Activated CD4-positive, alpha-beta T cell treated with anti-CD3 and anti-CD28 coated beads, Interleukin-2, amount 10 ng/mL, durations not matched to agents 24 days and 14 days (primary cell): ENCODE measurements at regions not wholly inside any gene's neighbourhood (a gene's known extent, or its start where the extent isn't known, plus 50 kb on each side); places are given as distances from the start of the nearest gene placed in this dataset.
A peak's percentile ranks its signal among the peaks of the same experiment; 100 is the strongest.

Source experiments
- DNase-seq: peaks from one replicate; pipeline ENCODE4 v3.0.0; 2022
- H3K27ac Mint-ChIP-seq: one replicate; pipeline ENCODE4 v1.8.0; 2022; ENCODE audit warnings: mild to moderate bottlenecking, mixed read lengths
- H3K27me3 Mint-ChIP-seq: one replicate; pipeline ENCODE4 v1.8.0; 2022; ENCODE audit warnings: mixed read lengths
- H3K36me3 Mint-ChIP-seq: one replicate; pipeline ENCODE4 v1.8.0; 2022; ENCODE audit warnings: low read depth, mild to moderate bottlenecking, mixed read lengths
- H3K4me1 Mint-ChIP-seq: one replicate; pipeline ENCODE4 v1.8.0; 2021; ENCODE audit warnings: mixed read lengths
- H3K4me3 Mint-ChIP-seq: one replicate; pipeline ENCODE4 v1.8.0; 2022; ENCODE audit warnings: mild to moderate bottlenecking, moderate library complexity, mixed read lengths
- H3K9me3 Mint-ChIP-seq: one replicate; pipeline ENCODE4 v1.8.0; 2021; ENCODE audit warnings: mixed read lengths
- intact Hi-C: fragments of 100-400 bp; cut with micrococcal nuclease; formaldehyde crosslinking; loops from one replicate; pipeline ENCODE4 v1.15.1; 2023

DNA sequence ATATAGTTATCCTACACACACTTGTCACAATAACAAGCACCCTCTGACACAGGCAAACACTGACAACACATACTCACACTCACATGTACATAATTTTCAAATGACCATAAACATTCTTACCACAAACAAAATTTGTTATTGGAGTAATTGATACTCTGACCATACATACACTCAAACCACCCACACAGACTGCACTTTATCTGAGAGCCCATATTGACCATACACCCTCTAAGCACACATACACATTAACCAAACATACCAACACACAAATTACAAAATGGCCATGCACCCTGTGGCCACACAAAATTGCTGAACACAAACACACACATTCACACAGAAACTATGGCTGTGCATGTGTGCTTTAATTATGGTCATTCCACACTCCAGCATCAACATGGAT, 79.1 kb upstream of the FAM120A start:
- intact Hi-C loops: no loop called here
- Mint-ChIP-seq H3K36me3 (no peaks in the 10 kb centered on the region), H3K4me1 (no peaks in the 10 kb centered on the region), H3K4me3 (no peak overlapping the region), H3K27me3 (peaks cover 40% of the 10 kb centered on the region), H3K9me3 (peaks cover 10% of the 10 kb centered on the region), H3K27ac (no peak overlapping the region)
- no peak for DNase-seq

DNA sequence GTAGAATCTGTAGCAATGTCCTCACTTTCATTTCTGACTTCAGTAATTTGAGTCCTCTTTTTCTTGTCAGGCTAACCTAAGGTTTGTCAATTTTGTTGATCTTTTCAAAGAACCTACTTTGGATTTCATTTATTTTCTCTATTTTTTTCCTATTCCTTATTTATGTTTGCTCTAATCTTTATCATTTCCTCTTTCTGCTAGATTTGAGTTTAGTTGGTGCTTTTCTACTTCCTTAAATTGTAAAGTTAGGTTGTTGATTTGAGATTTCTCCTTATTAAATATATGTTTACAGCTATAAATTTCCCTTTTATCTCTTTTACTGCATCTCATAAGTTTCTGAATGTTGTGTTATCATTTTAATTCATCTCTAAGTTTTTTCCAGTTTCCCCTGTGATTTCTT, 75.1 kb upstream of the FAM120A start:
- no peaks in the 10 kb centered on the region for H3K36me3 Mint-ChIP-seq
- intact Hi-C loops: no loop called here
- H3K4me3 Mint-ChIP-seq: no peak overlapping the region
- H3K27ac Mint-ChIP-seq: no peak overlapping the region
- DNase-seq: no peak
- H3K4me1 Mint-ChIP-seq: no peaks in the 10 kb centered on the region
- no peaks in the 10 kb centered on the region for H3K9me3 Mint-ChIP-seq
- peaks cover 34% of the 10 kb centered on the region for H3K27me3 Mint-ChIP-seq

DNA sequence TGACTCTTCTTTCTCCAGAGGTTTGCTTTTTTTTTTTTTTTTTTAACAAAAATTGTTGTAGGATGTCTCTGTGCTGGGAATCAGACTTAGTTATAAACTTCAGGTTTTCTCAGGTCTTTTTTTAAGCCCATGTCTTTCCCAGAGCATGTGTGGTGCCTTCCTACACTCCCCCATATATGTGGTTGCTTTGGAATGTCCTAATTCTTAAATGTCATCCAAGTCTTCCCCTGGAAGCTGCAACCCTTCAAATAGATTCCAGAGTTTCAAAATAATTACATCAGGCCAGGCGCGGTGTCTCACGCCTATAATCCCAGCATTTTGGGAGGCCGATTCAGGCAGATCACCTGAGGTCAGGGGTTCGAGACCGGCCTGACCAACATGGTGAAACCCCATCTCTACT, 73.2 kb upstream of the FAM120A start:
- Mint-ChIP-seq H3K9me3 (no peaks in the 10 kb centered on the region), H3K36me3 (no peaks in the 10 kb centered on the region), H3K27me3 (peaks cover 38% of the 10 kb centered on the region), H3K27ac (no peak overlapping the region), H3K4me1 (no peaks in the 10 kb centered on the region), H3K4me3 (no peak overlapping the region)
- DNase-seq: no peak
- intact Hi-C loops: no loop called here

DNA sequence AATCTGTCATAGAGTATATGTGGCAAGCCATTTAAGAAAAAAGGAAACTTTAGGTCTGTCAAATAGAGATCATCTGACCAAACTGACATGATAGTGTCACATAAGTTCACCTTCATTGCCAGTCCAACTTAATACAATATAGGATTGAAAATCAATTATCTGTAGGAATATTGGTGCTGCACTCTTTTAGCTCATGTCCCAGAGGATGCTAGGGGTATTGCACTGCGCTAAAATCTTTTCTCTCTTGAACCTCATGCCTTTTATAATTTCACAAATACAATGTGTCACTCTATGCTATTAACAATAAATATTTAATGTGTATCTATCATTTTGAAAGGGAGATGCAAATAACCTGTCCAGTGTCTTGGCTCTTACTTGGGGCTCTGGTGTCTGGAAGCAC, 72.4 kb upstream of the FAM120A start:
- DNase-seq: no peak
- Mint-ChIP-seq H3K9me3 (no peaks in the 10 kb centered on the region), H3K27me3 (peaks cover 33% of the 10 kb centered on the region), H3K27ac (no peak overlapping the region), H3K4me1 (no peaks in the 10 kb centered on the region), H3K36me3 (no peaks in the 10 kb centered on the region), H3K4me3 (no peak overlapping the region)
- intact Hi-C loops: no loop called here

DNA sequence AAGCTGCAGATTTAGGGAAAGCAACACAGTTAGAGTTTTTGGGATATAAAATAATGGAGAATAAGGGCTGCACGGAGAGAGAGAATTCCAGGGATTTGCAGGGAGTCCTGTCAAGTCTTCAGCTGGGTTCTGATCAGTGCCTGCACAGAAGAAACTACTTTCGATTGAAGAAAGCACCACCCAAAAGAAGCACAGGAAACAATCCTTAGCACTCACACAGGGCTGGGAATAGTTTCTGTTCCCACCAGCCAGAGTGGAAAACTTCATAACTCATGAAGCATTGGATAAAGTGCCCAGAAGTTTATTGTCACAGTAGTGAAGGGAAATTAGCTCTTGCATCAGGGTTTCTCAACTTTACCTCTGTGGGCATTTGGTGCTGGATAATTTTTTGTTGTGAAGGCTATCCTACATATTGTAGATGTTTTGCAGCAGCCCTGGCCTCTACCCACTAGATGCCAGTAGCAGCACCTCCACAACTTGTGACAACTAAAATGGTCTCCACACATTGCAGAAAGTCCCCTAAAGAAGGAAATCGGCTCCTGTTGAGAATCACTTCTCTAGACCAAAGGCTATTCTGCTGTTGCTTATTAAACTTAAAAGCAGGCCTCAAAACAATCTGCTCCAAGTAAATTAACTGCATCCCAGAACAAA, 71.0 kb upstream of the FAM120A start:
- Mint-ChIP-seq H3K9me3 (no peaks in the 10 kb centered on the region), H3K4me3 (no peak overlapping the region)

DNA sequence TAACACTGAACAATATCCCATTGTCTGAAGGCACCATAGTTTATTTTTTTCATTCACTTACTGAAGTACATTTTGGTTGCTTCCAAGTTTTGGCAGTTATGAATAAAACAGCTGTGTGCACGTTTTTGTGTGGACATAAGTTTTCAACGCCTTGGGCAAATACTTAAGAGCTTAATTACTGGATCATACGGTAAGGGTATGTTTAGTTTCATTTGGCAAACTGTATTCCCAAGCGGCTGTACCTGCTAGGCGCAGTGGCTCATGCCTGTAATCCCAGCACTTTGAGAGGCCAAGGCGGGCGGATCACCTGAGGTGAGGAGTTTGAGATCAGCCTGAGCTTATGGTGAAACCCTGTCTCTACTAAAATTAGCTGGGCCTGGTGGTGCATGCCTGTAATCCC, 63.7 kb upstream of the FAM120A start:
- intact Hi-C loops: no loop called here
- H3K27ac Mint-ChIP-seq: no peak overlapping the region
- no peak overlapping the region for H3K4me3 Mint-ChIP-seq
- no peaks in the 10 kb centered on the region for H3K4me1 Mint-ChIP-seq
- no peaks in the 10 kb centered on the region for H3K9me3 Mint-ChIP-seq
- H3K36me3 Mint-ChIP-seq: no peaks in the 10 kb centered on the region
- DNase-seq: no peak
- peaks cover 14% of the 10 kb centered on the region for H3K27me3 Mint-ChIP-seq

More for the DNA sequence above, 71.0 kb upstream of the FAM120A start:
- intact Hi-C loops: no loop called here
- Mint-ChIP-seq H3K27ac (no peak overlapping the region), H3K27me3 (peaks cover 36% of the 10 kb centered on the region), H3K4me1 (no peaks in the 10 kb centered on the region), H3K36me3 (no peaks in the 10 kb centered on the region)
- peak; percentile 24 for DNase-seq

DNA sequence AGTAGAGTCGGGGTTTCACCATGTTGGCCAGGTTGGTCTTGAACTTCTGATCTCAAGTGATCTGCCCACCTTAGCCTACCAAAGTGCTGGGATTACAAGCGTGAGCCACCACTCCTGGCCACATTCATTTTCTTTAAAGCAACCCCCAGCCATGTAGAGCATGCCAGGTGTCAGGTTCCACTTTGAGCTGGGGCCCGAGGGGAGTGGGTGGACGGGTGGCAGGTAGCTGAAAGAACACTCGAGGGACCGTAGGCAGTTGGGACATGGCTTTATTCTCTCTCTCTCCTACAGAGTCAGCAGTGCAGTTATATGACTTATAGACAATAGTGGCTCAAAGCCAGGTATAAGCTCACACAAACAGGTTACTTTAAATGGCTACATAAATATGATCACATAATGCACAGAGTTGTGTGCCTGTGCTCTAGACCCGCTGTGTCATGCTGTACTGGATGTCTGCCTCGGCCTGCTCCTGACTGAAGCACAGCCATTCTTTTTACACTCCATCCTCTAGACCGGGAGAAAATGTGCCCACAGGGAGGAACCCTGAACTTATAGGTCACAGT, 60.5 kb upstream of the FAM120A start:
- Mint-ChIP-seq H3K36me3 (no peaks in the 10 kb centered on the region), H3K4me3 (no peak overlapping the region), H3K9me3 (no peaks in the 10 kb centered on the region), H3K27ac (no peak overlapping the region), H3K27me3 (peaks cover 10% of the 10 kb centered on the region), H3K4me1 (no peaks in the 10 kb centered on the region)
- no peak for DNase-seq
- intact Hi-C loops: no loop called here

DNA sequence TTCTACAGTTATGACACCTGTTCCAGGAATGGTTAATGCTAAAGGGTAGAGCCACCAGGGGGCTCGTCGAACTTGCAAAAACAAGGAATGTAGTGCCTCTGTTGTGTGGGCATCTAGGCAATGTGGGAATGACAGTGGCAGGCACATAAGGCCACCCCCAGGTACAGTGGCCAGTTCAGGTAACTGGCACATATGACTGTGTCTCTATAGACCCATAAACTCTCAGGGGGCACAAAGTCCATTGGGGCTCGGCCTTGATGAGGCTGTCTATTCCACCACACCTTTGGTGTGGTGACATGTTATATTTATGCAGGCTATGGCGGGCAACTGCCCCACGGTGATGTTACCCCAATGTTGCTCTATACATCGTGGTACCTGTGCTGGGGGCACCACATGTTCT, 59.6 kb upstream of the FAM120A start:
- H3K4me3 Mint-ChIP-seq: no peak overlapping the region
- no peak for DNase-seq
- no peaks in the 10 kb centered on the region for H3K9me3 Mint-ChIP-seq
- H3K27ac Mint-ChIP-seq: no peak overlapping the region
- no peaks in the 10 kb centered on the region for H3K4me1 Mint-ChIP-seq
- H3K36me3 Mint-ChIP-seq: no peaks in the 10 kb centered on the region
- intact Hi-C loops: no loop called here
- H3K27me3 Mint-ChIP-seq: peaks cover 13% of the 10 kb centered on the region

DNA sequence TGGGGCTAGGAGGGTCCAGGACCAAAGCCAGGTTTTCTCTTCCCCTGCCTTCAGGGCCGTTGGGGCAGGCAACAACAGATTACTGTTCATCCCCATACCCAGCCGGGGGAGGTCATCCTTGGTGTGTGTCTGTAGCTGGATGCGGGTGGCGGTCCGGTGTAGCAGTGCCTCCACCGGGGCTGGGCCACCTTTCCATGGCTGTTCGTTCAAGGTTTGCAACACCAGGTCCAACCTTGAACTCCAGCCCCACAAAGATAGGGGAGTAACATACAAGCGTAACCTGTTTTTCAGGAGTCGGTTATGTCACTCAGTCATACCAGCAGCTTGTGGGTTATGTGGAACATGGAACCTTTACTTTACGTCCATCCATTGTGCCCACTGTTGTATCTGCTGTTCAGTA, 58.5 kb upstream of the FAM120A start:
- H3K9me3 Mint-ChIP-seq: no peaks in the 10 kb centered on the region
- H3K4me3 Mint-ChIP-seq: no peak overlapping the region
- intact Hi-C loops: no loop called here
- H3K36me3 Mint-ChIP-seq: no peaks in the 10 kb centered on the region
- DNase-seq: no peak
- no peak overlapping the region for H3K27ac Mint-ChIP-seq
- peaks cover 13% of the 10 kb centered on the region for H3K27me3 Mint-ChIP-seq
- H3K4me1 Mint-ChIP-seq: no peaks in the 10 kb centered on the region
